ENCODE measurements at regions not wholly inside any gene's neighbourhood (a gene's known extent, or its start where the extent isn't known, plus 50 kb on each side); places are given as distances from the start of the nearest gene placed in this dataset.
"Not testable (repeated sequence)": the region's sequence is repeated elsewhere in the genome, so short reads cannot be mapped to it uniquely, and the experiment has no call there.

DNA sequence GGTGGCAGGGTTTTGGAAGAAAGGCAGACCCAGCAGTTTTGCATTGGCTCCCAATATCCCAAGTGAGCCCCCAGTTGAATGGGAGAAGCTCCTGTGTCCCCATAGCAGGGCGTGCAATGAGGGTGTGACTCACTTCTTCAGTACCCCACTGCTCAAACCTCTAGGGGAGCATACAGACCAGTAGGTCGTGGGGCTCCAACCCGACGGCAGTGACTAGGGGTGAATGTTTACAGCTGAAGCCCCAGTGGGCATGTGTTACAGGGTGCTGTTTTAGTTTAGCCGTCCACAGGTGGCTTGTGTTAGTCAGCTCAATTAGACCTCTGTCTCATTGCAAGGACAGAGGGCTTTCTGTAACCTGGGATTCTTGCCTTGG, 564.5 kb upstream of the CNTN5 start:
- DNase-seq, result no peak

DNA sequence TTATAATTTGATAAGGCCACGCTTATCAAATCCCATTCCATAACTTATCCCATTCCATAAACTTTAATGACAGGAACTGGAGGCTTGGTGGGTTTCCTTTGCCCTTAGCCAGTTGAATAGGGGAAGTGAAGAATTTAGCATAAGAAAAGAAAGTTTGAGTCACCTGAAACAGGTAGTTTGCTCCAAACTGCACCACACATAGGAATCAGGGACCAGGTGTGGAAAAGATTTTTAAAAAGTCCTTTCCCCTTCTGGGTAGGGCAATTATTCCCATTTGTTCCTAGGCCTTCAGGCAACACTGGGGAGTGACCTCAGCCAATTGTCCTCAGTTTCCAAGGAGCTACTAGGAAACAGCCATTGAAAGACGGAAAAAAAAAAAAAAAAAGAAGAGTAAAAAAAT, 525.7 kb upstream of the CNTN5 start:
- no peak for DNase-seq

DNA sequence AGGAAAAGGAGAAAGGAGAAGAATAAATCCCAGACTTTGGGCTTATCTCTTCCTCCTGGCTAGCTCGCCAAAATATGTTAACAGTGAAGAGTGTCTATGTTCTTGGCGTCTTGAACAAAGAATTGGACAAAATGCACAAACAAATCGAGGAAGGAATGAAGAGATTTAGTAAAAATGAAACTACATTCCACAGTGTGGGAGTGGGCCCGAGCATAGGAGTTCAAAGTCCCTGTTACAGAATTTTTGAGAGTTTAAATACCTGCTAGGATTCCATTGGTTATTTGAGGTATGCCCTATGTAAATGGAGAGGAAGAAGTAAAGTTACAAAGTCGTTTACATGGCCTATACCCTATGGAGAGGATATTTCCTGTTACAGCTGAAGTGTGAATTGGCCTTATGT, 525.1 kb upstream of the CNTN5 start:
- DNase-seq, result no peak

DNA sequence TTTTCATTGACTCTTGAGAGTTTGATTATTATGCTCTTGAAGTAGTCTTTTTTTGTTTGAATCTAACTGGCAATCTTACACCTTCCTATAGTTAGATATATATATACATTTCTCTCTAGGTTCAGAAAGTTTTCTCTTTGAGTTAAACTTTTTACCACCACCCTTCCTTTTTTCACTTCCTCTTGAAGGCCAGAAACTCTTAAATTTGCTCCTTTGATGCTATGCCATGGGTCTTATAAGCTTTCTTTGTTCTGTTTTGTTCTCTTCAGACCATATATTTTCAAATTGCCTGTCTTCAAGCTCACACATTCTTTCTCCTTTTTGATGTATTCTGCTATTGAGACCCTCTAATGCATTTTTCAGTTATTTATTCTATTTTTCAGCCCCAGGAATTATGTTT, 513.5 kb upstream of the CNTN5 start:
- no peak for DNase-seq

DNA sequence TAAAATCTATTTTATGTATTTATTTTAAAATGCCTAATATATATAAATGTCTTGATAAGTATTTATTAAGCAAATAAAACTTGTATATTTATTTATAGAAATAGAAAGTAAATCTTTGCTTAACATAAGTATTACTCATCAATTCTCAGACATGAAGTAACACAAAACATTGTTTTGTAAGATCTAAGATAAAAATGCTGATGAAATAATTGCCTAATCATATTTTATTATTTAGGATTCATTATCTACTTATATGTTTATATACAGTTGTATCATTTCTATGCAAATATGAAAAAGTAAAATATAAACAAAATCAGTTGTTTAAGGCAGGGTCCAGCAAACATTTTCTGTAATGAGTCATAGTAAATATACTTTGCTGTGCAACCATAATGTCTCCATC, 507.8 kb upstream of the CNTN5 start:
- no peak for DNase-seq

DNA sequence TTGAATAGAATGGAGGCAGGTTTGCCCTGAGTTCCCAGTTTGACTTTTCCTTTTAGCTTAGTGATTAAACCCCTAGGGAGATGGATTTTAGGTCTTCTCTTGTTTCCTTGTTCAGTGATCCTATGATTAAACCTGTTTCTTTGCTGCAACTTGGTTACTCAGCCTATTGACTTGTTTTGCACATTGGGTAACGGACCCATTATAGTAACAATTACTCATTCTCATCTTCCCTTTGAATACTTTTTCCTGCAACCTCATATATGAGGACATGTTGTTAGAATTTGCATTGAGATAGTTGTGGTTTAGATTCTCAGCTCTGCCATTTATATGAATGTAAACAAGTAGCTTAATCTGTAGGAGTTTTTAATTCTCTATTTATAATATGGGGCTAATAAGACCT, 489.2 kb upstream of the CNTN5 start:
- DNase-seq, result no peak

DNA sequence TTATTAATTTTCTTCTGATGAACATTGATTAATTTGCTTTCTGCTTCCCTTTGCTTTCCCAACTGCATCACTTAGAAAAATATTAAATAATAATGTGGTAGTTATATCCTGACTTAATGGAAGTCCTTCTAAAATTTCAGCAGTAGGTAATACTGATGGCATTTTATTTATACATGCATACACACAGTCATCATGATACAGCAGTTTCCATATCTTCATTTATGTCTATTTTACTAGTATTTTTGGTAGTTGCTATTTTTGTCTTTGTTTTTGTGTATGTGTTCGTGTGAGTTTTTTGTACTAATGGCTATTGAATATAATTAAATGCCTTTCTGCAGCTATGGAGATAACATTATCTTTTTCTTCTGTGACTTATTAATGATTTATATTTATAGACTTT, 484.7 kb upstream of the CNTN5 start:
- no peak for DNase-seq

DNA sequence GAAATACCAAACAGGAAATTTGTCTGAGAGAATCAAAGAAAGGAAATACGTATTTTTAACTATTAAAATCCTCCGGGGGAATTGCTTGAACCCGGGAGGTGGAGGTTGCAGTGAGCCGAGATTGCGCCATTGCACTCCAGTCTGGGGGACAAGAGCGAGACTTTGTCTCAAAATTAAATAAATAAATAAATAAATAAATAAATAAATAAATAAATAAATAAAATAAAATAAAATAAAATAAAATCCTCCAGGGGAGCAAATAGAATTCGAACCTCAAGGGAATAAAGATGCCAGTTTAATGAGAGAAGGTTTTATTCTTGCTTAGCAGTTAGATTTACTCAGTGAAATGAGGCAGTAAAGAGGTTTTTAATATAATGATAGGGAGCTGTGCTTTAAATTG, 482.4 kb upstream of the CNTN5 start:
- not testable (repeated sequence) for DNase-seq

DNA sequence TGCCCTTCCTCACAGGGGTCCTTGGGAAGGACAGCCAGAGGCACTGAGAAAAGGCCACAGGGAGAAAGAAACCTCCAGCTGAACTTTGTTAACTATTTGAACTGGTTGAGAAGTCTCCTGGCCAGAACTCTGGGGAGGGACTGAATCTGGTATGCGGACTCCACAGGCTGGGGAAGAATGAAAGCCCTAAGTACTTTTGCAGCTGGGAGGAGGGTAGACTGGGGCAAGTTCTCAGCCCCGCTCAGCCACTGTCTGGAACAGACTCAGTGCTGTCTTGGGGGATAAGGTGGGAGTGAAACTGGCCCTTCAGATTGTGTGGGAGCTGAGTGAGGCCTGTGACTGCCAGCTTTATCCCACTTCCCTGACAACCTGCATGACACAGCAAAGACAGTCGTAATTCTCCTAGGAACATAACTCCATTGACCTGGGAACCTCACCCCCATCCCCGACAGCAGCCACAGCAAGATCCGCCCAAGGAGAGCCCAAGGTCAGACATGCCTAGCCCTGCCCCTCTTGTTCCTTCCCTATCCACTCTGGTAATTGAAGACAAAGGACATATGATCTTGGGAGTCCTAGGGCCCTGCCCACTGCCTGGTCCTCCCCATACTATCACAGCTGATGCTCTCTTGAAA, 475.1 kb upstream of the CNTN5 start:
- no peak for DNase-seq

DNA sequence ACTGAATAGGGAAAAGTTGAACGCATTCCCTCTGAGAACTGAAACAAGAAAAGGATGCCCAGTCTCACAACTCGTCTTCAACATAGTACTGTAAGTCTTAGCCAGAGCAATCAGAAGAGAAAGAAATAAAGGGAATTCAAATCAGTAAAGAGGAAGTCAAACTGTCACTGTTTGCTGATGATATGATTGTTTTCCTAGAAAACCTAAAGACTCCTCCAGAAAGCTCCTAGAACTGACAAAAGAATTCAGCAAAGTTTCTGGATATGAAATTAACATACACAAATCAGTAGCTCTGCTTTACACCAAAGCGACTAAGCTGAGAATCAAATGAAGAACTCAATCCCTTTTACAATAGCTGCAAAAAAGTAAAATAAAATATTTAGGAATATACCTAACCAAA, 471.2 kb upstream of the CNTN5 start:
- DNase-seq, result no peak

DNA sequence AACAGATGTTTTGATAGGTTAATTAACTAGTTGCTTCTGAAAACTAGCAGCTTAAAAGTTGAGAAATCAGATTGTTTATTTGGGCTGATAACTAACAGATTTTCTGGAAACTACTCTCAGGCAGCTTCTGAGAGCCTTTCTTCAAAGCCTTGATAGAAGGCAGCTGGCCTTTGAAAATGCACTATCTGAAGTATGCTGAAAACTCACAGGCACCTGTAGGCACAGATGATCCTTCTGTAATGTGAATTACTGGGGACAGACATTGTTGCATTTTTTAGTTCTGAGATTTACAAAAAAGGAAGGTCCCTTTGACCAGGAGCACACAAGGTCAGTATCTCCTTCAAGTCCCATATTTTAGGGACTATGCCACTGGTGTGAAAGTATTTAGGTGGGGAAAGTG, 460.8 kb upstream of the CNTN5 start:
- DNase-seq, result no peak

DNA sequence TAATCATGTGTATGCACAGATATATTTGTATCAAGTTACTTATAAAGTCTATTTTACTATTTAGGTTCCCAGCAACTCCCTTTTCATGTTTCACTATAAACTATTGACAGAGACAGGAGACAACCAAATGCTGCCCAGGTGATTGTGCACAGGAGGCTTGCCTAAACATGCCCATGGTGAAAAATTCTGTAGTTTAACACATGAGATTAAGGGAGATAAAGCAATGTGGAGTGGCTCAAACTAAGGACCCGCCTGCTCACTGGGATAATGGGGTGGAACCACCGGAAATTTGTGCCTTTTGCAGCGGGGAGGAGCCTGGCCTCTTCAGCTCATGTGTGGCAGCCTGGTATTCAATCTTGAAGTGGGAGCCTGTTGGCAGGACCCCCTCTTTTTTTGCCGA, 459.5 kb upstream of the CNTN5 start:
- no peak for DNase-seq

DNA sequence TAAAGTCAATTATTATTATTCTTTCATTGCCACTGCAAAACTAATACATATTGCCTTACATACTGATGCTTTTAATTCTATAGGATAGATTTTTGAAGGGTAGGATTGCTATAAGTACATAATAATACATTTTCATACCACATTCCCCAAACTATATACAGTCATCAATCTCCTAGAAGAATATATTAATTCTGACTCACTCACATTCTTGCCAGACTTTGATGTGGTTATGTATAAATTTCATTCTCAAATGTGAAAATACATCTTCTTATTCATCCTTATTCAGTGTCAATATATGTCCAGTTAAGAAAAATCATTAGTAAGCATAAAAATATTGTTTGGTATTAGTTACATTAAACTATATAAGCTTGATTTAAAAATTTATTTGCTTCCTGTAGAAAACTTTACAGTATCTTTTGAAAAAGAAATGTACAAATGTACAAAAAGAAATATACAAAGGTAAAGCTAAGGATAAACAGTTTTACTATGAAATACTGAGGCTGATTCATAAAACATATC, 458.8 kb upstream of the CNTN5 start:
- DNase-seq, result no peak

DNA sequence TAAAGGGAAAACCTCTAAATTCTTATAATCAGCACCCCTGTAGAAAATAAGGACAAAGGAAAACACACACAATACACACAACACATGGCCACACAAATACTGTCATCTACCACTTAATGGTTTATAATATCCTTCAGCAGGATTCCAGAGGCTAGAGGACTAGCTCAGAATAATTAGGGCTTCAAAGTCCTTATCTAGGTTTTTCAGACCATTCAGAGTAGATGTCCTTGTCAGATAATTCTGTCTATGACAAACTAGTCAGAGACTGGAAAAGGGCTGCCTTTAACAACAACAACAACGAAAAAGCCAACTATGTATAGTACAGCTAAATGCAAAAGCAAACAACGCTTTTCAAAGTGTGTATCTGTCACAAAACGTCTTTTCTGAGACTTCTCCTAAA, 456.5 kb upstream of the CNTN5 start:
- no peak for DNase-seq

DNA sequence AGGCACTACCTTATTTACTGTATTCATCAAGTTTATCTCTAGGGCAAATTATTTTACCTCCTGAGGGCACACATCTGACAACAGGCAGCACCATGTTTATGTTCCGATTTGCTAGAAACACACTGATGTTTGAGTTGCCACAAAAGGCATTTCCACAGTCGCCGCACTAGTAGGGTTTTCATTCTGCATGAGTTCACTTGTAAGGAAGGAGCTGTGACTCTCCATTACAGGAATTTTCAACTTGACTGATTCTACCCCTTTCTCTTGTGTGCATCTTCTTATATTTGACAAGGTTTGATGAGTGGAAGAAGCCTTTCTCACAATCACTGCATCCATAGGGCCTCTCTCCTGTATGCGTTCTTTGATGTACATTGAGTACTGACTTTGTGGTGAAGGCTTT, 455.9 kb upstream of the CNTN5 start:
- DNase-seq, result no peak

DNA sequence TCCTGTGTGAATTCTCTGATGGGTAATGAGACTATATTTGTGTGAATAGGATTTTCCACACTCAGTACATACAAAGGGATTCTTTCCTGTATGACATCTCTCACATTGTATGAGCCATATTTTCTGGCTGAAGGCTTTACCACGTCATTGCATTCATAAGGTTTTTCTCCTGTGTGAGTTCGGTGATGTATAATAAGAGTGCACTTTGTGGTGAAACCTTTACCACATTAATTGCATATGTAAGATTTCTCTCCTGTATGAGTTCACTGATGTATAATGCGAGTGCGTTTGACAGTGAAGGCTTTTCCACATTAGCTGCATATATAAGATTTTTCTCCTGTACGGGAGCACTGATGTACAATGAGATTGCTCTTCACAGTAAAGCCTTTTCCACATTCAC, 455.4 kb upstream of the CNTN5 start:
- DNase-seq, result no peak

DNA sequence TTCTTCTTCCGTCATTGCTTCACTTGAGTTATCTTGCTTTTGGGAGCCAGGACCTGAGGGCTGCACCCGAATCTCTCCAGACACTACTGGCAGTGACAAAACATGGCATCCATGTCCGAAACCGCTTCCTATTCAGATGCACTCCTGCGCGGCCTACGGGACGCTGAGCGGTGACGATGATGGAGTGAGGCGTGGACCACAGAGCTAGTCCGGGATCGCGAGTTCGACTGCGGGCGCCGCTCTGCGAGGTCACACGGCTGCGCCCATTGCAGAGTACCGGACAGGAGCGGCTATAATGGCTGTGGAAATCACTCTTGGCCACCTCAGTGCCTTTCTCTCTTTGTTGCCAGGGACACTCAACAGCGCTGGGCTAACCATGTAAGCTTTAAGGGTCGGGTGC, 453.8 kb upstream of the CNTN5 start:
- DNase-seq, result no peak

DNA sequence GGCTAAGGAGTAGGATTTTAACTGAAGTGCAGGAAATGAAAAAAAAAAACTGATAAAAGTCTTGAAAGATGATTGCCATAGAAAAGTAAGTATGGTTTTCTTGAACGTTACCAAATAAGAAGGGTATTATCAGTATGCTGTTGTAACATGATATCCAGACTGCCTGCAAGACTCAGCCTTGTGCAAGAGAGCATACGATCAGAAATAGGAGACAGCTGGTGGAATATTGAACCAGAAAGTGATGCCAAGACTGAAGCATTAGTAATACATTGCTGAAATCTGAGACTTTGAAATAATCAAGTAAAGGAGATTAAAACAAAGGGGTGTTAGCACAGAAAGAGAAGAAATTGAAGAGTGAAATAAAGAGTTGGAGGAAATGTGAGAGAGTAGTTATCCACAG, 452.7 kb upstream of the CNTN5 start:
- DNase-seq, result no peak

DNA sequence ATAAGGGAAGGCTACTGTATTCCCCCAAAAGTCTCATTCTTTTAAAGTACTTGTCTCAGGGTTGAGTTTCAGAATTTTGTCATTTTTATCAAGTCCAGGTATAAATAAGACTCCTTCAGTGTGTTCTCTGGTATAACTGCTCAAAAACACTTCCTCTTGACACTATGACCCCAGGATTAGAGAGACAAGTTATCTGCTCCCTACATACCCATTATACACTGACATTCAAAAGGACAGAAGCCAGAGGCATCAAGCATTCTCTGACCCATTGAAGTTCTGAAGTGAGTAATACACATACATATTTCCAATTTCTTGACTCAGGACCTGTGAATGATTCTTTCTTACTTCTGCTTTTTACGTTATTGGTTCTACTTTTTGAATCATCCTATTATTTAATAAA, 447.8 kb upstream of the CNTN5 start:
- DNase-seq, result no peak

DNA sequence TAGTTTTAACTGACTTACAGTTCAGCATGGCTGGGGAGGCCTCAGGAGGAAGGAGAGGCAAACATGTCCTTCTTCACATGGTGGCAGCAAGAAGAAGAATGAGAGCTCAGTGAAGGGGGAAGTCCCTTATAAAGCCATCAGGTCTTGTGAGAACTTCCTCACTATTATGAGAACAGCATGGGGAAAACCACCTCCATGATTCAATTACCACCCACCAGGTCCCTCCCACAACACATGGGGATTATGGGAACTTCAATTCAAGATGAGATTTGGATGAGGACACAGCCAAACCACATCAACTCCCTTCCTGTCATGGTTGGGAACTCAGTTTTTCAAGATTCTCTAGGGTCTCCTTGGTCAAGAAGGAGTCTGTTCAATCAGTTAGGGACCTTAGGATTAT, 432.9 kb upstream of the CNTN5 start:
- DNase-seq, result no peak

DNA sequence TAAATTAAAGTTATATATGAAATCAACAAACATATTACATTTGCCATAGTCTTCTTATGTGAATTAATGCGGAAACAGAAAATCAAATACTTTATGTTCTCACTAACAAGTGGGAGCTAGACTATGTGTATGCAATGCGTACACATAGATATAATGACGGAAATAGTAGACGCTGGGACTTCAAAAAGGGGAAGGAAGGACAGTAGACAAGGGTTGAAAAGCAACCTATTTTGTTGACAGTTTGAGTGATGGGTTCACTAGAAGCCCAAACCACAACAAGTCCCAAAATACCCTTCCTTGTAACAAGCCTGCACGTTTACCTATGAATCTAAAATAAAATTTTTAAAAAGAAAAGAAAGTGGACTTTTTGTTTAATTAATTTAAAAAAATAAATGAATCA, 430.8 kb upstream of the CNTN5 start:
- no peak for DNase-seq

DNA sequence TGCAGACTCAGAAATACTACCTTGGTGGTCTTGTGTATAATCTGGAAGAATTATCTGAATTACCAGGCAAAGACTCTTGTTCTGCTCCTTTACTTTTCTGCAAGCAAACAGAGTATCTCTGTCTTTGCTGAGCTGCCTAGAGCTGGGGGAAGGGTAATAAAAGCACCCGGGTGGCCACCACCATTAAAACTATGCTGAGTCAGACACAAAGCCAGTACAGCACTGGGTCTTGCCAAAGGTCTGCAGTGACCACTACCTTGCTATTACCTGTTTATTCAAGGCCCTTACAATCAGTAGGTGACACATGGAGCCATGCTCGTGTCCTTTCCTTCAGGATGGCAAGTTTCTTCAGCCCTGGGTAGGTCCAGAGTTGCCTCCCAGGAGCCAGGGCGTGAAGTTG, 420.6 kb upstream of the CNTN5 start:
- DNase-seq, result no peak

DNA sequence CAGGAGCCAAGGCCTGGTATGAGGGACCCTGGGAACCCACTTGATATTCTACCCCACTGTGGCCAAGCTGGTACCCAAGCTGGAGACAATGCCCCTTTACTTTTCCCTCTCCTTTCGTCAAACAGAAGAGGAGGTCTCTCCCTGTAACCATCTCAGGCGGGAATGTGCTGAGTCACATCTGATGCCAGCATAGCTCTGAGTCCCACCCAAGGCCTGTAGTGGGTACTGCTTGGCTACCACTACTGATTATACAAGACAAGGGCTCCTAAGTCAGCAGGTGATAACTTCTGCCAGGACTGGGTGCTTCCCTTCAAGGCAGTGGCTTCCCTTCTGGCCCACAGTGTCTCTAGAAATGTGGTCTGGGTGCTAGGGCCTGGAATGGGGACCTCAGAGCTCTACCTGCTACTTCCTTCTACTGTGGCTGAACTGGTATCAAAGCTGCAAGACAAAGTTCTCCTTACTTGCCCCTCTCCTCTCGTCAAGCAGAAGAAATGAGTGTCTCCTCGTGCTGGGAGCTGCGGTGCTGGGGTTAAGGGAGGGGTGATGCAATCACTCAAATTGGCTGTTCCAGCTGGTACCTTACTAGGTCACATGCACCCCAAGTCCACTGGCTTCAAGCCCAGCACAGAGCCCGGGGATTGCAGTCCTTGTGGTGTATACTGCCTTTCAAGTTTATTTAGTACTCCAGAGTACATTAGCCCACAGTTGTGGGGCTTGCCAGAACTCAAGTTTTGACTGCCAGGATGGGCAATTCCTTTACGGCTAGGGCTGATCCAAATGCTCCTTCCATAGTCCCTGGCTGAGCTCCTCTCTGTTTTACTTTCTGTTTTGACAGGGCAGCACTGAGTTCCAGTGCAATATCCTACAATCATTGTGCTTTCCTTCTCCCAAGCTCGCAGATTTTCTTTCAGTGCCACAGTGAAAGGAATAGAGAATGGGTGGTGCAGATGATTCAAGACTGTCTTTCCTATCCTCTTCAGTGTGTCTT, 419.7 kb upstream of the CNTN5 start:
- no peak for DNase-seq

DNA sequence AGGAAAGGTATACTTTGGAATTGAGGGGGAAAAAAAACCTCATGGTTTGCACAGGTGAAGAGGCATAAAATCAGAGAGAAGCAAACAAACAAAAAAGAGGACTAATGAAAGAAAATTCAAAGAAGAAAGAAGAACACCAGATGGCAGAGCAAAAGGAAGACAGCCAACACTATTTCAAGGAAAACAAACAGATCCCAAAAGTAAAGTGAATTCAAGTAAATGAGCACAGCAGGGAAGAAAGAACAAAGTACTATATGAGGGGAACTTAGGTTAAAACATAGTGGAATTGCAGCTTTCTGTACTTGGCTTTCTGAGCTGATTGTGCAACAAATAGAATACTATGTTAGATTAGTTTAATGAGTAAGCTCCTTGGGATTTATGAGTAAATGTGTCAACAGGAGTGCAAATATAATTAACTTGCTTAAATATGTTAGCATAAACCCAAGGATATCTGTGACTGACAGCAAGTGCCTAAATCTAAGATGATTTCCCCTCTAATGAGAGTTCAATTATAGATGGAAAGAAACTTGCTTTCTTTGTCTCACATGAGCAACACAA, 404.6 kb upstream of the CNTN5 start:
- no peak for DNase-seq
